Fibroblast of skin of scalp (primary cell): ENCODE measurements at regions not wholly inside any gene's neighbourhood (a gene's known extent, or its start where the extent isn't known, plus 50 kb on each side); places are given as distances from the start of the nearest gene placed in this dataset.
"Not testable (repeated sequence)": the region's sequence is repeated elsewhere in the genome, so short reads cannot be mapped to it uniquely, and the experiment has no call there.

Experiments used
- DNase-seq: peaks from one replicate; pipeline ENCODE4 v3.0.0-alpha.2; 2013

DNA sequence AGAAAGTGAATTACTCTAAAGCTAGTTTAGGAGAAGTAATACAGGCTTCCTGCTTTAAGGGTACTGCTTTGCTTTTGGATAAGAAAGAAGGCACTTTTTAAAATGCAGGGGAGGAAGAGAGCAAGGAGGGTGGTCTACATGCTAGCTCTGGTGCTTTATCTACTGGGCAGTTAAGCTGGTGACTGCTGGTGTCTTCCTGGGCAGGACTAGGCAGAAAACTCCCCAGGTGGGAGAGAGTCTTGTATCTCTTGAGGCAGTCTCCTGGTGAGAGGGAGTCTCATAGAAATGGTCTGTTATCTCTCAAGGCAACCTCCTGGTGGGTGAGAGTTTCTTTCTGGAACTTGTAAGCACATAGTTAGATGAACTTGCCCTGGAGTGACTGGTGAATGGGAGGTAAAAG is 953.9 kb upstream of the GOT2 start:
- DNase-seq = no peak

- DNase-seq = no peak
These were observed 952.3 kb upstream of the GOT2 start for GRCh38 chr16:59686405-59686804.

DNA sequence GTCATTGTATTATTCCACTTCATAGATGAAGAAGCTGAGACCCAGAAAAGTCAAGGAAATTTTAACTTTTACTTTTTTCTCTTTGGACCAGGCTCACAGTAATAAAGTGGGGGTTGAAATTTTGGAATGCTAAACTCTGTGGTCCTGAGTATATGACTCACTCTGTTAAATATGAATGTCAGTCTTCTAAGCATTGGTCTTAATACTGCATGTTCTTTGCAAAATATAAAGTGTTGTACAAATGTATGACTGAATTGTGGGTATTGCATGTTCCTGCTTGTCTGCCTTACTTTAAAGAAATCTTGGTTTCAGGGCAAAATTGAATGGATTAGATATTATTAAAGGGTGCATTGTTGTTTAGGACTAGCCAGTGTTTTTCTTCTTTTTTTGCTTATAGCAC is 950.8 kb upstream of the GOT2 start:
- peak; percentile 67 for DNase-seq

DNA sequence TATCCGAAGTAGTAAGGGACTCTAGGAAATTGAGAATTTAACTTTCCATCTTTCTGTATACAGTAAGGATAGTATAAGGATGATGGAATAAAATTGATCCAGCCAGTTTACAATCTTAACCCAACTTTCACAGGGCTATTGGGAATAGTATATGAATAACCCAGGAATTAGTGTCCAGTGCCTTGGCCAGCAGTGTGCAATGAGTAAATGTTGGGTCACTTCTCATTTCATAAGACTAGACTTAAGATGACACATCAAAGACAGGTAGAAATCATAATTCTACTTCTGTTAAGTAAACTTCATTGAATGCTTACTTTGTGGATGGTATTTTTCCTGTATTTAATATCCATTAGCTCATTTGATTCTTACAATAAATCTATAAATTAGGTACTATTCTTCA is 949.6 kb upstream of the GOT2 start:
- DNase-seq = no peak

DNA sequence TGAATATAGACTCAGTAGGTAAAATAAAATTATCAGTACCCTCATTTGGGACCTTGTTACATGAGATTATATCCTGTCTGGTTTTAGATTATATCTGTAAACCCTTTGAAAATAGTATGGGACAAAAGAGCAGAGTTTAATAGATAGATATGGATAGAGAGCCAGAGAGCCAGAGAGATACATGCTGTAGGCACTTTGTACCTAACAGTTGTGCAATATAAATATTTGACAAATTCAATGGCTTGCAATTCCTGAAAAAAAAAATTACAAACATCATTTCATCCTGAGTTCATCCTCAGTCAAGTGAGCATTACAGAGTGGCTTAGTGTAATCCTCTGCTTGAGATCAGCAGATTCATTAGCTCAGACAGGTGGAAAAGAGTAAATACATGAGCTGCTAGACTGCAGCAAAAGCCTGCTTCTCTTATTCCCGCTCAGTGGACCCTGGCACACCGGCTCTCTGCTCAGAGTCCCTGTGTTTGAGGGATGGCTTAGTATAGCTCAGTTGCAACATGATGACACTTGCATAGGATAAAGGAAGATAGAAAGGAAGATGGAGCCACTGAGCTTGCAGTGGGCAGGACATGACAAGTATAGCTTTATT is 931.6 kb upstream of the GOT2 start:
- no peak for DNase-seq

DNA sequence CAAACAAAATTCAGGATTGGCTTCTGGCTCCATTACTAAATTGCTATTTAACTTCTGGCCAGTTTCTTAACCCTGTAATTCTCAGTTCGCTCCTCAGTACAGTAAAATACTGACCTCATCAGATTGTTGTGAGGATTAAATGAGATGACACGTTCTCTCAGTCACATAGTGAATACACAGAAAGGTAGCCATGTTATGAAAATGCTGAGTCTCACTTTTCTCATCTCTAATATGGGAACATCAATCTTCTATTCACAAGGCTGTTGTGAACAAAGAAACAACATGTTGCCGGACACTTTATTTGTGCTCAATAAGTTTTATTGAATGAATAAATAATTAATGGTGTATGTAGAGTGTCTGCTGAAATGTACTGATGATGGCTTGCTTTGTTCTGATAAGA is 924.5 kb upstream of the GOT2 start:
- no peak for DNase-seq

- no peak for DNase-seq
These were observed 920.9 kb upstream of the GOT2 start for GRCh38 chr16:59655031-59655430.

- DNase-seq = no peak
These were observed 920.3 kb upstream of the GOT2 start for GRCh38 chr16:59654455-59654854.

GRCh38 chr16:59651662-59652061 is 917.5 kb upstream of the GOT2 start:
- DNase-seq = no peak

DNA sequence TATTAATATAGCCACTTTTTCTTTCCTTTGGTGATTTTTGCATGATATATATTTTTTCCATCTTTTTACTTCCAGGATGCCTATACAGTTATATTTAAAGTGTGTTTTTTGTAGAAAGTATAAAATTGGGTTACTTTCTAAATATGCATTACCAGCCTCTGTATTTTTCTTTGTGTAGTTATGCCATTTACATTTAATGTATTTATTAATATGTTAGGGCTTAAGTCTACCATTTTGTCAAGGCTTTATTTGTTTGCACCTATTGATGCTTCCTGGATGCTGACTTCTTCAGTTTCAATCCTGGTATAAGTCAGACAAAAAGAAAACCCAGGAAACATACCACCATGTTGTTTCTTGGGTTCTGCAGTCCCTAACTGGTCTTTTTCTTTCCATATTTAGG is 911.1 kb upstream of the GOT2 start:
- no peak for DNase-seq

DNA sequence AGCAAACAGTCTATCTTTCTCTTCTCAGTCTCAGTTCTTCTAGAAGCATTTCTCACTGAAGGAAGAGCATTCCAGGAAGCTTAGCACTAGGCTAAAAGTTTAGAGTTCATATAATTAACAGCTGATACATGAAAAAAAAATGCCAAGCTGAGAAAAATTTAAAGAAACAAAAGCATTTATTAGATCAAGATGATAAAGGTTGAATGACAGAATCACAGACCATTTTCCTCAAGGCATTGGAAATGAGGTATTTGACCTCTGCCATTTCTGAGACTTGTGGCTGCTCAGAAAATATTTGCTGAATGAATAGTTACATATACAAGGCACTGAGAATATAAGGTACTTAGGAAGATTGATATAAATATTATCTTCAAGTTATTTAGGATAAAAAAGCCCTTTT is 901.6 kb upstream of the GOT2 start:
- peak; percentile 84 for DNase-seq

GRCh38 chr16:59634951-59635350 is 900.8 kb upstream of the GOT2 start:
- DNase-seq = peak; percentile 53

DNA sequence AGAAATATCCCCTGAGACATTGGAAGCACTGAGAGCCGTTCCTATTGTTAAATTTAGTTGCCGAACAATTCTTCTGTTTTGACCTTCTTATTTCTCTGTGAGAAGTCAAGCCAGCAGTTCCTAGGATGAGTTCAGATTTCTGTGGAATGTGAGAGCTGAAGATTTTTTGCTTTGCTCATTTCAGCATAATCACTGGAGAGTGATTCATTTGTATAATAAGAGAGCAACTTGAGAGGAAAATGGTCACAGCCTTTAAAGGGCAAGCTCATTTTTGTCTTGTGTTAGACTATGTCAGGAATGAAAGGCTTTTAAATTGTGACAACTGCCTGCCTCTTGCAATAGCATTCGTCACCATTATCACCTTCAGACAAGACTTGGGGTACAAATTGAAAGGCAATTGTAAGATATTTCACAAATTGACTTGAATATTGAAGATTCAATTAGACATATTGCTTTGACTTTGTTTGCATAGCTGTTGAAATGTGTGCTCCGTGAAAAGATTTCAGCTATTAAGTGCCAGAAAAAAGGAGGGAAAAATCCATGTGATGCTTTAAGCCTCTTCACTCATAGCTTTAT is 900.0 kb upstream of the GOT2 start:
- DNase-seq = peak; percentile 87

DNA sequence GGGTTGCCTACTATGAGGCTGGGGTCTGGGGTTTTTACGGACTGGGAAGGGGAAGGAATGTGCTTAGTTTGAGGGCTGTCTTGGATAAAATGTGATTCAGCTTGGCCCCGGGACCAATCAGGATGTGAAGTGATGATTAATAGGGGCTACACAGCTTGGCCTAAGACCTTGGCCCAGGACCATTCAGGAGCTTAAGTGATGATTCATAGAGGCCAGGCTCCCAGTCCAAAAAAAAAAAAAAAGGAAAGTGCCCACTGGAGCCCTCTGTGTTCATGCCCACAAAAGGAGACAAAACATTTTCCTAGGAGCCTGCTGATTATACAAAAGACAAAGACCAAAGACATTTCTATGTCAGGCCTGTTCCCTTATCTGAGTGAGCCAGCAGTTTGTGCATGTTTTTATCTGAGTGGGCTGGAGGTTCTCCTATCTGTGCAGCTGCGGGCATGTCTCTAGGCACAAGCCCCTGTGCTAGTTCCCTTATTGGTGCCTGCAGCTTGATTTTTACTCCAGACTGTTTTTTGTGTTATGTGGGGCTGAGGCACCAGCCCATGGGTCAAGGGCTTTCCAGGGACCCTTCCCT is 898.2 kb upstream of the GOT2 start:
- peak; percentile 74 for DNase-seq

DNA sequence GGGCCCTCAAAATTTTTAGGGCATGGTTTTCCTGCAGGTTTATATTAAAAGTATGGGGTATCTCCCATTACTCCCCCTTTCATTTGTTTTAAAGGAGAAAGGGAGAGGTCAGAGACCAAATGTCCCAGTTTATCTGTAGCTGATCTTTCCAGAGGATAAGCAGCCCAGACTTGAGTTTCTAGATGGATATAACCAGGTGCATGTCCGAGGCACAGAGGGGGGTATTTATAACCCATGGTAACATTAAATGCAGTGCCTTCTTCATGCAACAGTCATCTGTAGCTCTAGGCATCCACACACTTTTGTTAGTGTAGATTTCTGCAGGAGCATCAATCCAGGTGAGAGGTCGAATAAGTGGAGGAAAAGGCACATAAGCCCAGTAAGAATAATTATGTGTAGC is 890.3 kb upstream of the GOT2 start:
- DNase-seq = not testable (repeated sequence)

DNA sequence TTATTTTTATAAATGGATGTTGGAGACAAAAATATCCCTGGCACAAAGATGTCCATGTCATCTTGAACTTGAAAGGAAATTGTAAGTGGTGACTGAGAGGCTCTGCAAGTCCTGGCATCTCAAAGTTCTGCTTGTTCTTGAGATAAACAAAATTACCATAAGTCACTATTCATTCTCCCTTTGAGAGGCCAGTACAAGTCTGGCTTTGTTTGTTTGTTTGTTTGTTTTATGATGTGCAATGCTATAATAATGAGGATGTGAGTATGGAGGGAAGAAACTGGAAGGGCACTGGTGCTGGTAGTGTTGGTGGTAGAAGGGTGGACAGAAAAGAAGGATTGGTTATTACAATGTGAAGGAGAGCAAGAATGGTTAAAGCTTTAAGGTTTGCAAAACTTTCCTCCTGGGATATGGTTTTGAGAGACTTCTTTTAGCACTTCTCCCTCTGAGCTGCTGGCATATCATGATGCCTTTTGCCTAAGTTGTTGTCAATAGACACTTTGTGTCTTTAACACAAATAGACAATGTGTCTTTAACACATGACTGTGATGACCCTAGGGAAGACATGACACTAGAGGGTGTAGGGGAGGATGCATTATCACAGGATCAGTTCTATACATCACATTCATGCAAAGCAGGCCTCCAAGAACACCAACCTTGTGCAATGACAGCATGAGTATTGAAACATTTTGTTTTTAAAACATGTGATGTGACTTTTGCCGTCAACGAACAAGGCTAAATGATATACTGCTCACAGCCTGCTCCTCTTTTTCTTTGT is 880.5 kb upstream of the GOT2 start:
- no peak for DNase-seq

DNA sequence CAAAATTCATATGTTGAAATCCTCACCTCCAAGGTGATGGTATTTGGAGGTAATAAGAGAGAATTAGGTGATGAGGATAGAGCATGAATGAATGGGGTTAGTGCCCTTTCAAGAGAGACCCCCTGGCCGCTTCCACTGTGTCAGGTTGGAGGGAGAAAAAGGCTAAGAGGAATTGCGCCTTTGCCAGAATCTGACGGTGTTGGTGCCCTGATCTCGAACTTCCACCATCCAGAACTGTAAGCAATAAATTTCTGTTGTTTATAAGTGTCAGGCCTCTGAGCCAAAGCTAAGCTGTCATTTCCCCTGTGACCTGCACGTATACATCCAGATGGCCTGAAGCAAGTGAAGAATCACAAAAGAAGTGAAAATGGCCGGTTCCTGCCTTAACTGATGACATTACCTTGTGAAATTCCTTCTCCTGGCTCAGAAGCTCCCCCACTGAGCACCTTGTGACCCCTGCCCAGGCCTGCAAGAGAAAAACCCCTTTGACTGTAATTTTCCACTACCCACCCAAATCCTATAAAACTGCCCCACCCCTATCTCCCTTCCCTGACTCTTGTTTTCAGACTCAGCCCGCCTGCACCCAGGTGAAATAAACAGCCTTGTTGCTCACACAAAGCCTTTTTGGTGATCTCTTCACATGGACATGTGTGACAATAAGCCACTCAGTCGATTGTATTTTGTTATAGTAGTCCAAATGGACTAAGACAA is 878.9 kb upstream of the GOT2 start:
- not testable (repeated sequence) for DNase-seq

GRCh38 chr16:59612094-59612493 is 878.0 kb upstream of the GOT2 start:
- DNase-seq = no peak

GRCh38 chr16:59611556-59611955 is 877.4 kb upstream of the GOT2 start:
- DNase-seq = no peak

- no peak for DNase-seq
These were observed 871.6 kb upstream of the GOT2 start for GRCh38 chr16:59605706-59606105.

- peak; percentile 12 for DNase-seq
These were observed 870.2 kb upstream of the GOT2 start for GRCh38 chr16:59604354-59604753.

GRCh38 chr16:59601452-59601851 is 867.3 kb upstream of the GOT2 start:
- DNase-seq = no peak

GRCh38 chr16:59597269-59597668 is 863.2 kb upstream of the GOT2 start:
- DNase-seq = peak; percentile 17
